Stimulated activated CD8-positive, alpha-beta memory T cell treated with anti-CD3 and anti-CD28 coated beads, Interleukin-15, amount 100 ng/mL, for 24 hours (primary cell): ENCODE measurements at regions not wholly inside any gene's neighbourhood (a gene's known extent, or its start where the extent isn't known, plus 50 kb on each side); places are given as distances from the start of the nearest gene placed in this dataset.
"Not testable (repeated sequence)": the region's sequence is repeated elsewhere in the genome, so short reads cannot be mapped to it uniquely, and the experiment has no call there.

Source experiments
- DNase-seq: peaks from one replicate; pipeline ENCODE4 v3.0.0-alpha.2; 2020; ENCODE audit warnings: low read depth

- DNase-seq: no peak
These were observed 207.5 kb upstream of the PHACTR1 start for GRCh38 chr6:12509060-12509459.

GRCh38 chr6:12516070-12516469, 200.5 kb upstream of the PHACTR1 start:
- DNase-seq: no peak

GRCh38 chr6:12522347-12522746, 194.2 kb upstream of the PHACTR1 start:
- DNase-seq: no peak

- DNase-seq: no peak
These were observed 192.8 kb upstream of the PHACTR1 start for GRCh38 chr6:12523726-12524125.

GRCh38 chr6:12525276-12525675, 191.3 kb upstream of the PHACTR1 start:
- DNase-seq: no peak

GRCh38 chr6:12527339-12527738, 189.2 kb upstream of the PHACTR1 start:
- DNase-seq: no peak

- DNase-seq: no peak
These were observed 188.4 kb upstream of the PHACTR1 start for GRCh38 chr6:12528136-12528535.

- no peak for DNase-seq
These were observed 187.8 kb upstream of the PHACTR1 start for GRCh38 chr6:12528581-12529363.

- DNase-seq: no peak
These were observed 187.1 kb upstream of the PHACTR1 start for GRCh38 chr6:12529364-12530019.

- no peak for DNase-seq
These were observed 186.2 kb upstream of the PHACTR1 start for GRCh38 chr6:12530345-12530744.

GRCh38 chr6:12533586-12533985, 183.0 kb upstream of the PHACTR1 start:
- DNase-seq: no peak

- no peak for DNase-seq
These were observed 182.3 kb upstream of the PHACTR1 start for GRCh38 chr6:12534069-12534853.

- no peak for DNase-seq
These were observed 180.8 kb upstream of the PHACTR1 start for GRCh38 chr6:12535586-12536314.

- no peak for DNase-seq
These were observed 180.2 kb upstream of the PHACTR1 start for GRCh38 chr6:12536416-12536815.

GRCh38 chr6:12537389-12537788, 179.2 kb upstream of the PHACTR1 start:
- DNase-seq: no peak

GRCh38 chr6:12538881-12539357, 177.6 kb upstream of the PHACTR1 start:
- no peak for DNase-seq

GRCh38 chr6:12542319-12543115, 174.1 kb upstream of the PHACTR1 start:
- DNase-seq: not testable (repeated sequence)

- DNase-seq: no peak
These were observed 172.6 kb upstream of the PHACTR1 start for GRCh38 chr6:12543953-12544352.

- no peak for DNase-seq
These were observed 171.6 kb upstream of the PHACTR1 start for GRCh38 chr6:12544821-12545565.

- DNase-seq: no peak
These were observed 170.8 kb upstream of the PHACTR1 start for GRCh38 chr6:12545619-12546409.
